Nephron (organoid): ENCODE measurements at regions not wholly inside any gene's neighbourhood (a gene's known extent, or its start where the extent isn't known, plus 50 kb on each side); places are given as distances from the start of the nearest gene placed in this dataset.

Experiments
- H3K27ac Mint-ChIP-seq, 3 experiments: 2 replicates each; pipeline ENCODE4 v1.8.0; 2020; ENCODE audit warnings: mixed read lengths in 3 of 3, mild to moderate bottlenecking in 2 of 3, moderate library complexity in 1 of 3
- H3K27me3 Mint-ChIP-seq: 2 replicates; pipeline ENCODE4 v1.8.0; 2021; ENCODE audit warnings: low read depth, mild to moderate bottlenecking, moderate library complexity, mixed read lengths
- H3K36me3 Mint-ChIP-seq: 2 replicates; pipeline ENCODE4 v1.8.0; 2020; ENCODE audit warnings: low read depth, mixed read lengths
- H3K4me1 Mint-ChIP-seq: 2 replicates; pipeline ENCODE4 v1.8.0; 2020; ENCODE audit warnings: mixed read lengths
- H3K4me3 Mint-ChIP-seq, 3 experiments: 2 replicates each; pipeline ENCODE4 v1.8.0; 2020; ENCODE audit warnings: mild to moderate bottlenecking in 3 of 3, mixed read lengths in 3 of 3, moderate library complexity in 2 of 3
- H3K9me3 Mint-ChIP-seq: 2 replicates; pipeline ENCODE4 v1.8.0; 2020; ENCODE audit warnings: mixed read lengths
- TF ChIP-seq, protein P1 (sequence below), 3 experiments: fragments of 200-600 bp; sonication (generic); IDR thresholded peaks; one replicate each; pipeline ENCODE4 v1.5.0; 2021; ENCODE audit warnings: antibody characterized with exemption in 3 of 3; ENCODE audit not compliant: unreplicated experiment in 3 of 3

- no peaks in the 10 kb centered on the region for H3K9me3 Mint-ChIP-seq
- TF ChIP-seq, protein P1, sequence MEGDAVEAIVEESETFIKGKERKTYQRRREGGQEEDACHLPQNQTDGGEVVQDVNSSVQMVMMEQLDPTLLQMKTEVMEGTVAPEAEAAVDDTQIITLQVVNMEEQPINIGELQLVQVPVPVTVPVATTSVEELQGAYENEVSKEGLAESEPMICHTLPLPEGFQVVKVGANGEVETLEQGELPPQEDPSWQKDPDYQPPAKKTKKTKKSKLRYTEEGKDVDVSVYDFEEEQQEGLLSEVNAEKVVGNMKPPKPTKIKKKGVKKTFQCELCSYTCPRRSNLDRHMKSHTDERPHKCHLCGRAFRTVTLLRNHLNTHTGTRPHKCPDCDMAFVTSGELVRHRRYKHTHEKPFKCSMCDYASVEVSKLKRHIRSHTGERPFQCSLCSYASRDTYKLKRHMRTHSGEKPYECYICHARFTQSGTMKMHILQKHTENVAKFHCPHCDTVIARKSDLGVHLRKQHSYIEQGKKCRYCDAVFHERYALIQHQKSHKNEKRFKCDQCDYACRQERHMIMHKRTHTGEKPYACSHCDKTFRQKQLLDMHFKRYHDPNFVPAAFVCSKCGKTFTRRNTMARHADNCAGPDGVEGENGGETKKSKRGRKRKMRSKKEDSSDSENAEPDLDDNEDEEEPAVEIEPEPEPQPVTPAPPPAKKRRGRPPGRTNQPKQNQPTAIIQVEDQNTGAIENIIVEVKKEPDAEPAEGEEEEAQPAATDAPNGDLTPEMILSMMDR (IDR thresholded peaks at IDR 0.05; ENCODE audit: unreplicated experiment in 3 of 3): no peak
- no peaks in the 10 kb centered on the region for H3K27me3 Mint-ChIP-seq
- peaks cover 9% of the 10 kb centered on the region for H3K4me1 Mint-ChIP-seq
- H3K27ac Mint-ChIP-seq: no peak overlapping the region
- H3K36me3 Mint-ChIP-seq: no peaks in the 10 kb centered on the region
- no peak overlapping the region for H3K4me3 Mint-ChIP-seq
Measured at GRCh38 chr5:89233462-89233861, 350.5 kb upstream of the MEF2C start.

DNA sequence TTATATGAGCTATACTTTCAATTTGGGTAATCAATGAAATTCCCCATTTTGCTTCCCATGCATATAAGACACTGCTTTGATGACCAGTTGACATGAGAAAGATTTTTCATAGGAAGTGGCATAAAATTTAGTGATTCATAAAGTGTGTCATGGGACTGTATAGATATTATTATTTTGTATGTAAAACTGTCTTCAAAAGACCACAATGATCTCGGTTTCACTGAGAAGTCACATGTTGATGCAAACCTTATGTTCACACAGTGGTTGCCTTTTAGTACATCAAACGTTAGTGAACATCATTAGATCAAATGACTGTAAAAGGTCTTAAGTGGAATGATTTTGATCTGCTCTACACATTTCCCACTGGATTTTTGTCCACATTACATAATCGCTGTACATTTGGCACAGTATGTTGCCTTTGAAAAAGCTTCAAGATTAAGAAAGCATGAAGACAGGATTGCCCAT, 349.2 kb upstream of the MEF2C start:
- no peak overlapping the region for H3K4me3 Mint-ChIP-seq
- H3K9me3 Mint-ChIP-seq: no peaks in the 10 kb centered on the region
- H3K4me1 Mint-ChIP-seq: peaks cover 9% of the 10 kb centered on the region
- no peaks in the 10 kb centered on the region for H3K36me3 Mint-ChIP-seq
- TF ChIP-seq, protein P1 (IDR thresholded peaks at IDR 0.05; ENCODE audit: unreplicated experiment in 3 of 3): no peak
- H3K27me3 Mint-ChIP-seq: no peaks in the 10 kb centered on the region
- peak overlapping the region in 1 of 3 experiments; percentile 33 for H3K27ac Mint-ChIP-seq

DNA sequence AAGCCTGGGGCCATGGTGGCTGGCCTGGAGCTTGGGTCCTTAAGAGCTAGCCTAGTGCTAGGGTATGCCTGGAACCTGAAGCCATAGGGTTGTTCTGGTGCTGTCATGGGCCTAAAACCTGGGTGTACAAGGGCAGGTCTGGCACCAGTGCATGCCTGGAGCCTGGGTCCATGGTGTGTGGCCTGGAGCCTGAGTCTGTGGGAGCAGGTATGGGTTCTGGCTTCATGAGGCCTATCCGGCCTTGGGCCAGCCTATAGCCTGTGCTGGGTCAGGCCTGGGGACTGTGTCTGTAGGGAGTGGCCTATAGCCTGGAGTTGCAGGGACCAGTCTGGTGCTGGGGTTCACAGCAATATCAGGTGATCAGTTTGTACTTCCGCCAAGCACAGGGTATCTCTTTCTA, 347.2 kb upstream of the MEF2C start:
- Mint-ChIP-seq H3K4me1 (peaks cover 9% of the 10 kb centered on the region), H3K36me3 (no peaks in the 10 kb centered on the region), H3K9me3 (no peaks in the 10 kb centered on the region), H3K4me3 (no peak overlapping the region), H3K27me3 (no peaks in the 10 kb centered on the region), H3K27ac (no peak overlapping the region)
- TF ChIP-seq, protein P1 (IDR thresholded peaks at IDR 0.05; ENCODE audit: unreplicated experiment in 3 of 3): no peak

- Mint-ChIP-seq H3K4me1 (peaks cover 9% of the 10 kb centered on the region), H3K27ac (no peak overlapping the region), H3K27me3 (no peaks in the 10 kb centered on the region), H3K36me3 (no peaks in the 10 kb centered on the region), H3K4me3 (no peak overlapping the region), H3K9me3 (no peaks in the 10 kb centered on the region)
- TF ChIP-seq, protein P1 (IDR thresholded peaks at IDR 0.05; ENCODE audit: unreplicated experiment in 3 of 3): no peak
Measured at GRCh38 chr5:89229331-89230070, 346.5 kb upstream of the MEF2C start.

- Mint-ChIP-seq H3K27me3 (no peaks in the 10 kb centered on the region), H3K27ac (no peak overlapping the region)
- TF ChIP-seq, protein P1 (IDR thresholded peaks at IDR 0.05; ENCODE audit: unreplicated experiment in 3 of 3): no peak
Measured at GRCh38 chr5:89228355-89228754, 345.4 kb upstream of the MEF2C start.

DNA sequence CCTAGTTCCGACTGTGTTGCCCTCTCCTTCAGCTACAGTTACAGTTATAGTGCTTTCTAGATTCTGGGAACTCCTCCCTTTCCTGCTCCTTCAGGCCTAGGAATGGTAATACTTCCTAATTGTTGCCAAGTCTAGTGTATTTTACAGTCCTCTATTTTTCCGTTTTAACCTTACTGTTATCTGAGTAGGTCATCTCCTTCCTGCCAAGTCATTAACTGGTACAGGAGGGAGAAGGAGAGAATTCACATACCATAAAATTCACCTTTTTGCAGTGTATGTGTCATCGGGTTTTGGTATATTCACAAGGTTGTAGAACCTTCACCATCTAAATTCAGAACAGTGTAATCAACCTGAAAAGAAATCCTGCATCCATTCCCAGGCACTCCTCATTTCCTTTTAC, 335.4 kb upstream of the MEF2C start:
- TF ChIP-seq, protein P1 (IDR thresholded peaks at IDR 0.05; ENCODE audit: unreplicated experiment in 3 of 3): no peak
- Mint-ChIP-seq H3K36me3 (peaks cover 3% of the 10 kb centered on the region), H3K4me3 (no peak overlapping the region), H3K9me3 (peaks cover 10% of the 10 kb centered on the region), H3K27me3 (peaks cover 3% of the 10 kb centered on the region), H3K27ac (no peak overlapping the region), H3K4me1 (peaks cover 22% of the 10 kb centered on the region)

More at GRCh38 chr5:89228355-89228754, 345.4 kb upstream of the MEF2C start:
- H3K9me3 Mint-ChIP-seq: peaks cover 4% of the 10 kb centered on the region
- no peak overlapping the region for H3K4me3 Mint-ChIP-seq
- H3K4me1 Mint-ChIP-seq: peaks cover 9% of the 10 kb centered on the region
- no peaks in the 10 kb centered on the region for H3K36me3 Mint-ChIP-seq
